Mesothelial cell of epicardium (in vitro differentiated cells): ENCODE measurements at regions not wholly inside any gene's neighbourhood (a gene's known extent, or its start where the extent isn't known, plus 50 kb on each side); places are given as distances from the start of the nearest gene placed in this dataset.
A peak's percentile ranks its signal among the peaks of the same experiment; 100 is the strongest.

ENCODE experiments used
- DNase-seq, 2 experiments: peaks; one replicate each; pipeline ENCODE4 v3.0.0; 2021; ENCODE audit warnings: low spot score in 2 of 2; ENCODE audit not compliant: unreplicated experiment in 2 of 2
- H3K27ac Mint-ChIP-seq: 2 replicates; pipeline ENCODE4 v1.8.0; 2021; ENCODE audit warnings: mixed read lengths
- H3K27me3 Mint-ChIP-seq: 2 replicates; pipeline ENCODE4 v1.8.0; 2021; ENCODE audit warnings: low read depth, mixed read lengths
- H3K36me3 Mint-ChIP-seq: 2 replicates; pipeline ENCODE4 v1.8.0; 2021; ENCODE audit warnings: mixed read lengths
- H3K4me1 Mint-ChIP-seq: 2 replicates; pipeline ENCODE4 v1.8.0; 2021; ENCODE audit warnings: mixed read lengths
- H3K4me3 Mint-ChIP-seq: 2 replicates; pipeline ENCODE4 v1.8.0; 2021; ENCODE audit warnings: mild to moderate bottlenecking, moderate library complexity, mixed read lengths
- H3K9me3 Mint-ChIP-seq: 2 replicates; pipeline ENCODE4 v1.8.0; 2021; ENCODE audit warnings: mixed read lengths
- TF ChIP-seq, protein P1 (sequence below): fragments of 200-600 bp; sonication (generic); IDR thresholded peaks from one replicate; pipeline ENCODE4 v1.5.0; 2021; ENCODE audit warnings: antibody characterized with exemption; ENCODE audit not compliant: unreplicated experiment

DNA sequence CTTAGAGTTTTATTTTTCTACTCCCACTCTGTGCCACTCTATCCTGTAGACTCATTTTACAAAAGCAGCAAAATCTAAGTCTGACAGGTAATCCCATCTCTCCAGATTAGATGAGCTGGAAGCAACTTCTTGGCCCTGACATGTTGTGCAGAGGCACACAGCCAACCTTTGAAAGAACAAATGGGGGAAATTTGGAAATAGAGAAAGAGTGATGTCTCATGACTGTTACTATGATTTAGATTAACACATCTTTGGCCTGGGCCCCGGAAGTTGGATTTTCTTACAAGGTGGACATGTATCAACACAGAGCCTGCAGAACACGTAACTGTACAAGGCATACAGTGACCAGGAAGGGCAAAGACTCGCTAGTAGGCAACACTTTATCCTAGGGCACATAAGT, 227.7 kb downstream of the MYLK4 start:
- H3K9me3 Mint-ChIP-seq: peaks cover 24% of the 10 kb centered on the region
- no peaks in the 10 kb centered on the region for H3K27me3 Mint-ChIP-seq
- DNase-seq: no peak

DNA sequence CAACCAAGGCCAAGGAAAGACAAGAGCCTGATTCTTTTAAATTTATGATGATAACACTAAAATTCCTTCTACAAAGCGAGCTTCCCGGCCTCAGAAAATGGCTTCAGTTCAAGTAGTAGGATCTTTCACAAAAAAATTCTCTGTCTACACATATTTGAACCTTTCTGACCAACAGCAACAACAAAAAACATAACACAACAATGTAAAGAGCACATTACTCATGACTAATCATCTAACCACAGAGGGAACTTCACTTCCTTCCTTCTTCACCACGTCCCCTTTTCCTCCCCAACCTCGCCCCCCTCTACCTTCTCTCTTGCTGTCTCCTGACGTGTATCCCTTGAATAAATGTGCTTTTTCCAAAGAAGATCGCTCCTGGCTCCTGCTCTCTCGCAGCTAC, 228.2 kb downstream of the MYLK4 start:
- H3K27me3 Mint-ChIP-seq: no peaks in the 10 kb centered on the region
- H3K4me3 Mint-ChIP-seq: no peak overlapping the region
- H3K36me3 Mint-ChIP-seq: peaks cover 3% of the 10 kb centered on the region
- peak overlapping the region; percentile 3 for H3K27ac Mint-ChIP-seq
- TF ChIP-seq, protein P1, sequence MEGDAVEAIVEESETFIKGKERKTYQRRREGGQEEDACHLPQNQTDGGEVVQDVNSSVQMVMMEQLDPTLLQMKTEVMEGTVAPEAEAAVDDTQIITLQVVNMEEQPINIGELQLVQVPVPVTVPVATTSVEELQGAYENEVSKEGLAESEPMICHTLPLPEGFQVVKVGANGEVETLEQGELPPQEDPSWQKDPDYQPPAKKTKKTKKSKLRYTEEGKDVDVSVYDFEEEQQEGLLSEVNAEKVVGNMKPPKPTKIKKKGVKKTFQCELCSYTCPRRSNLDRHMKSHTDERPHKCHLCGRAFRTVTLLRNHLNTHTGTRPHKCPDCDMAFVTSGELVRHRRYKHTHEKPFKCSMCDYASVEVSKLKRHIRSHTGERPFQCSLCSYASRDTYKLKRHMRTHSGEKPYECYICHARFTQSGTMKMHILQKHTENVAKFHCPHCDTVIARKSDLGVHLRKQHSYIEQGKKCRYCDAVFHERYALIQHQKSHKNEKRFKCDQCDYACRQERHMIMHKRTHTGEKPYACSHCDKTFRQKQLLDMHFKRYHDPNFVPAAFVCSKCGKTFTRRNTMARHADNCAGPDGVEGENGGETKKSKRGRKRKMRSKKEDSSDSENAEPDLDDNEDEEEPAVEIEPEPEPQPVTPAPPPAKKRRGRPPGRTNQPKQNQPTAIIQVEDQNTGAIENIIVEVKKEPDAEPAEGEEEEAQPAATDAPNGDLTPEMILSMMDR: no peak
- DNase-seq: no peak
- peaks cover 24% of the 10 kb centered on the region for H3K9me3 Mint-ChIP-seq
- H3K4me1 Mint-ChIP-seq: peaks cover 17% of the 10 kb centered on the region

More for the DNA sequence above, 227.7 kb downstream of the MYLK4 start:
- TF ChIP-seq, protein P1: no peak
- no peak overlapping the region for H3K4me3 Mint-ChIP-seq
- H3K27ac Mint-ChIP-seq: no peak overlapping the region
- peaks cover 3% of the 10 kb centered on the region for H3K36me3 Mint-ChIP-seq
- H3K4me1 Mint-ChIP-seq: peaks cover 20% of the 10 kb centered on the region

GRCh38 chr6:2517855-2518473, 232.8 kb downstream of the MYLK4 start:
- H3K4me1 Mint-ChIP-seq: peaks cover 11% of the 10 kb centered on the region
- no peak overlapping the region for H3K27ac Mint-ChIP-seq
- no peaks in the 10 kb centered on the region for H3K36me3 Mint-ChIP-seq
- DNase-seq: no peak
- H3K27me3 Mint-ChIP-seq: peaks cover 3% of the 10 kb centered on the region
- peaks cover 15% of the 10 kb centered on the region for H3K9me3 Mint-ChIP-seq
- TF ChIP-seq, protein P1: no peak
- H3K4me3 Mint-ChIP-seq: no peak overlapping the region

GRCh38 chr6:2517401-2517800, 233.3 kb downstream of the MYLK4 start:
- H3K27me3 Mint-ChIP-seq: peaks cover 3% of the 10 kb centered on the region
- H3K4me3 Mint-ChIP-seq: no peak overlapping the region
- no peak for DNase-seq
- no peak overlapping the region for H3K27ac Mint-ChIP-seq
- H3K4me1 Mint-ChIP-seq: peaks cover 7% of the 10 kb centered on the region
- no peaks in the 10 kb centered on the region for H3K36me3 Mint-ChIP-seq
- TF ChIP-seq, protein P1: no peak
- peaks cover 12% of the 10 kb centered on the region for H3K9me3 Mint-ChIP-seq

- DNase-seq: no peak
- peaks cover 3% of the 10 kb centered on the region for H3K27me3 Mint-ChIP-seq
- H3K4me3 Mint-ChIP-seq: no peak overlapping the region
- peaks cover 12% of the 10 kb centered on the region for H3K9me3 Mint-ChIP-seq
- peaks cover 3% of the 10 kb centered on the region for H3K4me1 Mint-ChIP-seq
- no peaks in the 10 kb centered on the region for H3K36me3 Mint-ChIP-seq
- TF ChIP-seq, protein P1: no peak
- no peak overlapping the region for H3K27ac Mint-ChIP-seq
These were observed 234.7 kb downstream of the MYLK4 start for GRCh38 chr6:2516059-2516458.
